LNCAP (cell line): ENCODE measurements at regions not wholly inside any gene's neighbourhood (a gene's known extent, or its start where the extent isn't known, plus 50 kb on each side); places are given as distances from the start of the nearest gene placed in this dataset.

Experiments used
- CTCF ChIP-seq: fragments of 450-650 bp; IDR thresholded peaks from 2 replicates; pipeline ENCODE4 v1.5.1; 2017; ENCODE audit warnings: mild to moderate bottlenecking

- TF ChIP-seq CTCF, result no peak
These were observed 65.7 kb upstream of the TNFRSF21 start for GRCh38 chr6:47375426-47375825.

GRCh38 chr6:47376930-47377329, 67.2 kb upstream of the TNFRSF21 start:
- no peak for TF ChIP-seq CTCF

DNA sequence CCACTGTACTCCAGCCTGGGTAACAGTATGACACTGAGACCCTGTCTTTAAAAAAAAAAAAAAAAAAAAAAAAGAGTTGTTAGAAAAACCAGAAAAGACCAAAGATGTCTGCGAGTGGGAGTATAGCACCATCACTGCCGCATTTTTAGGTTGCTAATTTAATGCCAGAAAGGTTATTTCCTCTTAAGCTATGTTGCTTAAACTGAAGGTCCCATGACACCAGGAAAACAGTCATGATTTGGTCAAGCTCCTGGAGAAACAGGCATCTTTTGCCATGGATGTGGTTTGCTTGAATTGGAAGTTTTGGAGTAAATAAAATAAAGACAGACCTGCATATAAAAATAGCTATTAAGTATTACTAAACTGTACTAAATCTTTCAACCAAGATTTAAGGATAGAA, 68.3 kb upstream of the TNFRSF21 start:
- no peak for TF ChIP-seq CTCF

GRCh38 chr6:47379328-47379727, 69.6 kb upstream of the TNFRSF21 start:
- no peak for TF ChIP-seq CTCF

DNA sequence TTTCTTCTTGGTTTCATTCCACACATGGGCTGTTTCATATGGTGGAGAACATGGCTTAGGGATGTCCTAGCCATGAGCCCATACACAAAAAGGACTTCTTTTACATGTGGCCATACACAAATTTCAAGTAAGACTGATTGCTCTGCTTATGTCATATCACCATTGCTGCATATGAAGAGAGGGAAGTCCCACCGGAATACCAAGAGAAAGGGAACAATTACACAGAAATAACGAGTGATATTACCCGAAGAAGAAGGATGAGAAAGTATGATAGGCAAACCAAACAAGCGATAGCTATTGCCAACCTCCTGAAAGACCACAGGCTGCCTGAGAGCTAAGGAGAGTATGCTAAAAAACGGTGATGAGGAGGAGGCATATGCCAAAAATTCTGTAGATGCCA, 70.5 kb upstream of the TNFRSF21 start:
- TF ChIP-seq CTCF, result no peak

DNA sequence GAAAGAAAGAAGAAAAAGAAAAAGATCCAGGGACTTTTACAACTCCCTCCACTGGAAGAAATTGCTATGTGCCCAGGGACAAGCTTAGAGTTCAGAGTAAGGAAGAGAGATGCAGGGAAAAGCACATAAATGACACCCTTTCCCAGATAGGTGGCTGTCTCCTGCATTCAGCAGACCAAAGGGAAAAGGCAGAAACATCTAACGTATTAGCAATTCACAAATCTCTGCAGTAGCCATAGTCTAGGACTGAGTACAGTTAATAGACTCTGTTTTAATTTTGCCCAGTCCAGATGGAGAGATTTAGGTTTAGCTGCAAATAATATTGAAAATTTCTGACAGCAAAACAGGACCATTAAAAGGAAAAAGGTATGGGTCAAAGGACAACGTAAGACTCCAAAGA, 71.3 kb upstream of the TNFRSF21 start:
- no peak for TF ChIP-seq CTCF

- TF ChIP-seq CTCF, result no peak
These were observed 73.7 kb upstream of the TNFRSF21 start for GRCh38 chr6:47383360-47383759.

- TF ChIP-seq CTCF, result no peak
These were observed 82.0 kb upstream of the TNFRSF21 start for GRCh38 chr6:47391675-47392074.
